IgD-negative memory B cell (primary cell): ENCODE measurements at regions not wholly inside any gene's neighbourhood (a gene's known extent, or its start where the extent isn't known, plus 50 kb on each side); places are given as distances from the start of the nearest gene placed in this dataset.

ENCODE experiments used
- H3K27ac Mint-ChIP-seq, 3 donors: one replicate each; pipeline ENCODE4 v1.8.0; 2020 to 2022; ENCODE audit warnings: mild to moderate bottlenecking in 3 of 3, mixed read lengths in 3 of 3, moderate library complexity in 1 of 3
- H3K27me3 Mint-ChIP-seq: one replicate; pipeline ENCODE4 v1.8.0; 2021; ENCODE audit warnings: mixed read lengths
- H3K36me3 Mint-ChIP-seq: one replicate; pipeline ENCODE4 v1.8.0; 2020; ENCODE audit warnings: mild to moderate bottlenecking, mixed read lengths
- H3K4me1 Mint-ChIP-seq, 3 donors: one replicate each; pipeline ENCODE4 v1.8.0; 2020 to 2022; ENCODE audit warnings: mixed read lengths in 3 of 3, mild to moderate bottlenecking in 1 of 3
- H3K4me3 Mint-ChIP-seq, 4 donors: one replicate each; pipeline ENCODE4 v1.8.0; 2020 to 2022; ENCODE audit warnings: mild to moderate bottlenecking in 4 of 4, mixed read lengths in 4 of 4, moderate library complexity in 3 of 4
- H3K9me3 Mint-ChIP-seq, 3 donors: one replicate each; pipeline ENCODE4 v1.8.0; 2020 to 2021; ENCODE audit warnings: mixed read lengths in 3 of 3, mild to moderate bottlenecking in 1 of 3

DNA sequence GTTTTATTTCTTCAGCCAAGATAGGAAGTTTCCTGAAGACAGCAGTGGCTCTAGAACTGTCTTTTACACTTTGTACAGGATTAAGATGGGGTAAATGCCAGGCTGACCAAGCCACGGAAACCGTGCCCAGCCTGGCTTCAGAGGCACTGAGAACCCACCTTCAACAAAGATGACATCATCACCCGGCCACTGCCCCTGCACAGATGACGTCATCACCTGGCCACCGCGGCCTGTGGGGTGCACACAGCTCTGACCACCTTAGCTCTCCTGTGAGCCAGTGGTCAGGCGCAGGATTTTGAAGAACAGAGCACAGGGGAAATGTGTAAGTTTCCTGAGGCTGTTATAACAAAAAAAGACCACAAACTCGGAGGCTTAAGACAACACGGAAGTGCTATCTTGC is 486.4 kb upstream of the MKI67 start:
- Mint-ChIP-seq H3K4me1 (no peaks in the 10 kb centered on the region), H3K27me3 (no peaks in the 10 kb centered on the region), H3K27ac (no peak overlapping the region), H3K9me3 (peaks cover 1 to 5% (median 5%) of the 10 kb centered on the region in 3 donors), H3K4me3 (no peak overlapping the region), H3K36me3 (no peaks in the 10 kb centered on the region)

DNA sequence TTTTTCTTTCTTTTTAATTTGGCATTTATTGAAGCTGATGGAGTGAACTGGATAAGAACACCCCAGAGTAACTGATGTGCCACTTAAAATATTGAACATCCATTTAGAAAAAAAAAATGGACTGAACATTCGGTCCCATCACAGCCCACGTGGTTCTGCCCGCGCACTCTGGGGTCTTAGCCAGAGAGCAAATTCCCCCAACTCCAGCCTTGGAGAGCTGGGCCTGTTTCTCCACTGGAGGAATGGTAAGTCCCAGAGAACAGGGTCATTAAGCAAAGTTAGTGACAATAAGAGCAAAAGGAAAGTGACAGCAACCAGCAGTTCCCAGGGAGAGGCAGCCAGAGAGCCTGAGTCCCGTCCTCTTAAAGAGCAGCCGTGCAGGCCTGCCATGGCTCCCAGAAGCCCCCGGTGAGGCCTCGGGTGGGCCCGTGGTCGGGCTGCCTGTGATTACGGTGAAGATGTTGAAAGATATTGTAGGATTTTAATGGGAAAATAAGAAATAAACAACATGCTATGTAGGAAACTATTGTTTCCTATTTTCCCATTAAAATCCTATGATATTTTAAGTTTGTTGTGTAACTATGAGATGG is 487.9 kb upstream of the MKI67 start:
- Mint-ChIP-seq H3K27me3 (no peaks in the 10 kb centered on the region), H3K9me3 (peaks cover 1 to 5% (median 5%) of the 10 kb centered on the region in 3 donors), H3K27ac (no peak overlapping the region), H3K4me3 (no peak overlapping the region), H3K36me3 (no peaks in the 10 kb centered on the region), H3K4me1 (no peaks in the 10 kb centered on the region)

DNA sequence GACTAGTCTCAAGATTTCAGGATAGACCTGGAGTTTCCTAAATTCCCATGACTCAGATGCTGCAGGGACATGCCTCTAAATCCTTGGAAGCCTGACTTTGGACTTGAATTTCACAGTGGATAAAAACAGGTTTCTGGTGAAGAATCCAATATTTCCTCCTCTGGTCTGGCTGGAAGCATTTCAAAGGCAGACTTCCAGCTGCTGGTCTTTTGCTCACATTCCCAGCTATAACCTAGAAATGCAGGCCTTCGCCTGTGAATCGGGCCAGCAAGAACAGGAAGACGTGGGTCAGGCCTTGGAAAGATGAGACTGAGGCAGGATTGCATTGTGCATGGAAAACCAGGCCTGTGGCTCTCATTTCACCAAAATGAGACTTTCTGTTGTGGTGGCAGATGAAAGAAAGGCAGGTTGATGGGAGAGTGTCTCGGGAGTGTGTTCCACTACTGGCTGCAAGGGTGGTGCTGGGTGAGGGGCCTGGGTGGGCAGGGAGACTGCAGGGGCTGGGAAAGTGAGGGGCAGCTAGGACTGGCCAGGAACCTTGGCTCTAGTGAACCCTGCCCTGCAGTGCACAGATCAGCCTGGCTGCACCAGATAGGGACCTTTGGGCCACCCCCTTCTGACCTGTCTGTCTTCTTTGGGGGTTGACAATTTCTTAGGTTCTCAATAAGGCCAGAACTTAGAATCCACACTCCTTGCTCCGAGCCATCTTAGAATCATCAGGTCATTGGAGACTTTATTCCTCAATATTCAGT is 488.8 kb upstream of the MKI67 start:
- H3K36me3 Mint-ChIP-seq = no peaks in the 10 kb centered on the region
- peaks cover 1 to 5% (median 5%) of the 10 kb centered on the region in 3 donors for H3K9me3 Mint-ChIP-seq
- no peaks in the 10 kb centered on the region for H3K27me3 Mint-ChIP-seq

DNA sequence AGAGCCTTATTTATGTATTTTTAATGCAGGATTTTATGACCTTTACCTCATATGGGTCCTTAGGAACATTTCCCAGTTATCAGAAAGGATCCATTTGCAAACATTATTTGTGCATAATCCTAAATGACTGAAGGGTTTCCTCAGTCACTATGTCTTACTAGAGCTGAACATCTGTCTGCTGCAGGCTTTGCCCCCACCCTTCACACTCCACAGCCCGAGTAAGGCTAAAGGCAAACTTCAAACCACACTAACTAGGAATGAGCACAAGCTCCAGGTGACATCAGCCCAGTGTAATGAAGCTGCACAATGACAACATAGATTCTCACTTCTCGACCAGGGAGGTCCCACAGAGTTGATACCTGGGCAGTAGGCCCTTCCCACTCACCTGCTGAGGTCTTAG is 491.3 kb upstream of the MKI67 start:
- Mint-ChIP-seq H3K27me3 (no peaks in the 10 kb centered on the region), H3K4me1 (no peaks in the 10 kb centered on the region), H3K4me3 (no peak overlapping the region)

More for the DNA sequence above, 488.8 kb upstream of the MKI67 start:
- no peak overlapping the region for H3K4me3 Mint-ChIP-seq
- H3K27ac Mint-ChIP-seq = no peak overlapping the region
- H3K4me1 Mint-ChIP-seq = no peaks in the 10 kb centered on the region

DNA sequence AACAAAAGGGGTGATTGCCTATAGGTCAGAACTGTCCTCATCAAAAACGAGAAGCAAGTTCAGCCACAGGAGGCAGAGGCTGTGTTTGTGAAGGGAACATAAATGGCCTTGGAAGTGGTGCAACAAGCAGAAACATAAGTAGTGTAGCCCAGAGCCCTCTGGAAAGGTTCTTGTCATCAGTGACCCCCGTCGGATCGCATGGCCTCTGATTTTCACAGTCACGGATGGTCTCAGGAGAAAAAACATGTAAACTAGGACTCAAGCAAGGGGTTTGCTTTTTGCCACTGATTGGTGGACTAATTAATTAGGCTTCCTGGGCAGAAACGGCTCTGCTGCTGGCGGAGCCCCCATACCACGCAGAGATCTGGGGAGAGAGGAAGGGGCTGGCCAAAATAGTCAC is 496.5 kb upstream of the MKI67 start:
- Mint-ChIP-seq H3K4me1 (no peaks in the 10 kb centered on the region), H3K9me3 (peaks cover 0 to 2% (median 0%) of the 10 kb centered on the region in 3 donors), H3K4me3 (no peak overlapping the region), H3K36me3 (no peaks in the 10 kb centered on the region), H3K27me3 (no peaks in the 10 kb centered on the region), H3K27ac (no peak overlapping the region)

More for the DNA sequence above, 491.3 kb upstream of the MKI67 start:
- Mint-ChIP-seq H3K9me3 (peaks cover 1 to 7% (median 5%) of the 10 kb centered on the region in 3 donors), H3K36me3 (no peaks in the 10 kb centered on the region), H3K27ac (no peak overlapping the region)

DNA sequence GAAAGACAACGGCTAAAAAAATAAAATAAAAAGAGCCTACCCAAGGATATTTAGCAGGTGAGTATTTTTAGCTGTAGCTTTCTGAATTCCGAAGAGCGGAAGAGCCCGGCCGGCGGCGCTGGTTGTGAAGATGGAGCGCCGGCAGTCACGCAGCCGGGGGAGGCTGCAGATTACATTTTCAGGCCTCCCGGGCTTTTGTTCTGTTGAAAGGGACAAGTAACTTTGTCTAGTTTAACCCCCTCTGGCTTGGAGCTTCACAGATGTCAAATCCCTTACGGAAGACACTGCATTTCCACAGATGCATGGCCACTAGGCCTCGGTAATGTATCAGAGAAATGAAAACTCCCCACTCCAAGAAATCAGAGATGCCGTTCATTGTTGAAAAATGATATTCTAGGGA is 497.6 kb upstream of the MKI67 start:
- H3K9me3 Mint-ChIP-seq = peaks cover 0 to 2% (median 0%) of the 10 kb centered on the region in 3 donors
- no peak overlapping the region for H3K4me3 Mint-ChIP-seq
- no peaks in the 10 kb centered on the region for H3K27me3 Mint-ChIP-seq
- no peaks in the 10 kb centered on the region for H3K36me3 Mint-ChIP-seq
- no peaks in the 10 kb centered on the region for H3K4me1 Mint-ChIP-seq
- H3K27ac Mint-ChIP-seq = no peak overlapping the region

DNA sequence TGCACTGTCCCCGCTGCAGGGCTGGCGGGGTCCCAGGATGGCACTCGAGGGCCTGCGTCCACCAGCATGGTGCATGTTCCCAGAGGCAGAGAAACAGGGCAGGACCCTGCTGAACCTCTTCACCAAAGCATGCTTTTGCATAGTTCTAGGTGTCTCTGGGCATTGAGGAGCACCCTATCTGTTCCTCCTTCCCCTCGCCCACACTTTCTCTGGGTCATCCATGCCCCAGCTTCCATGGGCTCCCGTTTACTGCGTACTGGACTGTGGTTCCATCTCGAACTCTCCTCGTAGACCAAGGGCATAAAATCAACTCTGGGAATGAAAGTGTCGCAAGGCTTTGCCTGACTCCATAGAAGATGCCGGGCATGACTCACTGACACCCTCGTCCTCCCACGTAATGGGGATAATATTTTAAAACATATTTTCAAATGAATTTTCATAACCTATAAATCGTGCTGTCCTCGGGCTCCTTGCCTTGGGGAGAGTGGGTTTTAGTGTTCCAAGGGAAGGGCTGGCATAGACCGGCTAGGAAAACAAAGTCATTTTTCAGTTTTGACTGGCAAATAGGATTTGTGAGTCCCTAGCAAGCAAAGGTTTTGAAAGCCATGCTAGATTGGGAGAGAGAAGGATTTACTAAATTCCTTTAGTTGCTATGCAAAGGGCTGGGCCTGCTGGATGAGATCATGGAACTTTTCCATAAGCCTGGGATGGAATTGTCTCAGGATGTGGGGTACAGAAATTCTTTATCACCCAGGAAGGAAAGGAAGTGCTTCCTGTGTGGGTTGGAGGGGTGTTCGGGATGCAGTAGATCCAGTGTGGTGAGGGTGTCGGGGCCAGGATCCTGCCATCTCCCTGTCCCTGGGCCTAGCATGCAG is 498.7 kb upstream of the MKI67 start:
- Mint-ChIP-seq H3K36me3 (no peaks in the 10 kb centered on the region), H3K27me3 (no peaks in the 10 kb centered on the region), H3K27ac (no peak overlapping the region), H3K9me3 (peaks cover 0 to 2% (median 0%) of the 10 kb centered on the region in 3 donors), H3K4me1 (no peaks in the 10 kb centered on the region), H3K4me3 (no peak overlapping the region)

DNA sequence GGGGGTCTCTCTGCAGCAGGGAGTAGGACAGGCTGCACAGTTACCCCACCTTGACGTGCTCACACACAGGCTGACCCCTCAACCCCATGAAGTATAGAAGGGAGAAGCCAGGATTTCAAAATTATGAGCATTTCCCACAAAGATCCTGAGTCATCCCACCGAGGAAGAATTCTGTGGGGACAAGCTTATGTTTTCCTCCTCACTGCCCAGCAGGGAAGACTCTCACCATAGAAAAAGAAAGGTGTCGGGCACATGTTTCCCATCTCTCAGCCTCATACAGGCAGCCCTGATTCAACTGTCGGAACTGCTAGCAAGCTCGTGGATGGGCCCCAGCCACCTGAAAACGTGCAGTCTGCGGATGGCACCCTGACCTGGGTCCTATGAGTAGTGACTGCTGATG is 499.7 kb upstream of the MKI67 start:
- no peaks in the 10 kb centered on the region for H3K36me3 Mint-ChIP-seq
- H3K27me3 Mint-ChIP-seq = no peaks in the 10 kb centered on the region
- no peak overlapping the region for H3K27ac Mint-ChIP-seq
- H3K9me3 Mint-ChIP-seq = peaks cover 0 to 2% (median 0%) of the 10 kb centered on the region in 3 donors
- H3K4me3 Mint-ChIP-seq = no peak overlapping the region
- no peaks in the 10 kb centered on the region for H3K4me1 Mint-ChIP-seq

DNA sequence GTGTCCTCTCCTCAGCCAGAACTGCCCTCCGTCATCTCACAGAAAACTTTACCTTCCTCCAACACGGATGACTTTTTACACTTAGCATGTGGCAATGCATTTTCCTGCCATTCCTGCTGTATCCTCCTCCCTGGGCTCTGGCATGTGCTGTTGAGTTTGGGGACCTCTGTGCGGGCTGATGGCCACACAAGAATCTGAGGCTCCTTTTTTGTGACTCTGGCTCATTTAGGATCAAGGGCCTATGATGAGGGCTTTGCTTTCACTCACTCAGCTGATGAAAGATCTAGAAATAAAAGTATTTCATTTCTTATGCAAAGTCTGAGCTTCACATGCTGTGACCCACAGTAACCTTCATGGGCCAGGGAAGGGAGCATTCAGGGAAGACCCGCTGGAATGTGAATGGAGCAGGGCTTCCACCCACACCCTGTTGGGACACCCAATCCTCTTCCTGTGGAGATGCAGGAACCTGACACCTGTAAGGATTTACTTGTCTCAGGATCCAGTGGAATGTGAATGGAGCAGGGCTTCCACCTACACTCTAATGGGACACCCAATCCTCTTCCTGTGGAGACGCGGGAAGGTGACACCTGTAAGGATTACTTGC is 500.3 kb upstream of the MKI67 start:
- H3K27me3 Mint-ChIP-seq = no peaks in the 10 kb centered on the region
- no peaks in the 10 kb centered on the region for H3K36me3 Mint-ChIP-seq
- H3K4me1 Mint-ChIP-seq = no peaks in the 10 kb centered on the region
- H3K4me3 Mint-ChIP-seq = no peak overlapping the region
- no peak overlapping the region for H3K27ac Mint-ChIP-seq
- H3K9me3 Mint-ChIP-seq = peaks cover 0 to 2% (median 0%) of the 10 kb centered on the region in 3 donors

DNA sequence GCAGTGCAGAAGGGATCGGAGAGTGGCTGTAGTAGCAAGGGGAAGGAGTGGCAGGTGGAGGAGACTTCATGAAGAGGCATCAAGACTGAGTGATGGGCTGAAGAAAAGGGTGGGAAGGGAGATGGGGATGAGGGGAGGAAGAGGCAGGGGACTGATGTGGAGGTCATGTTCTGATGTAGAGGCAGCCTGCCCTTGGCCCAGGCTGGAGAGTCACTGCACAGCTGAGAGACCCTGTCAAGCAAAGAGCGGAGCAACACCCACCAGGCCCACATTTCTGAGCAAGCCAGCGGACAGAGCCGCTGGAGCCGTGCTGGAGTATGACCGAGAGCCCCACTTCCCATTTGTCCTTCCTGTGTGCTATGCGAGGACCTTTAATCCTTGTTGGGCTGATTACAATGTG is 501.6 kb upstream of the MKI67 start:
- Mint-ChIP-seq H3K9me3 (no peaks in the 10 kb centered on the region), H3K27ac (no peak overlapping the region), H3K4me3 (no peak overlapping the region), H3K27me3 (no peaks in the 10 kb centered on the region), H3K36me3 (no peaks in the 10 kb centered on the region), H3K4me1 (no peaks in the 10 kb centered on the region)

DNA sequence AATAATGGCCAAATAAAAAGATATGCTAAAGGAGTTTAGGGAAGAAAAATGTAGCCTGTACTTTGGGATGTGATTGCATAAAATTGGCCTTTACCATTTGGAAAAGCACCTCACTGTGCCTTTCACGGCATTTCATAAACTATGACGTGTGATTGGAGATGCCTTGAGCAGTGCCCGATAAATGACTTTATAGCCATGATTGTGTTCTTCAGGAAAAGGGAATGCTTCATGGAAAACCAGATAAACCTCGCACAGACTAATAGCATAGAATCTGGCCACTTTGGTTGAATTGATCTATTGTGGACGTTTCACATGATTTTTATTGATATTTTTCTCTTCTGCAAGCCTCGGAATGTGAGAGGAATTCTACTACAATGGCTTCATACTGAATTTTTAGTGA is 502.0 kb upstream of the MKI67 start:
- Mint-ChIP-seq H3K36me3 (no peaks in the 10 kb centered on the region), H3K4me1 (no peaks in the 10 kb centered on the region), H3K27me3 (no peaks in the 10 kb centered on the region), H3K9me3 (no peaks in the 10 kb centered on the region), H3K27ac (no peak overlapping the region), H3K4me3 (no peak overlapping the region)

DNA sequence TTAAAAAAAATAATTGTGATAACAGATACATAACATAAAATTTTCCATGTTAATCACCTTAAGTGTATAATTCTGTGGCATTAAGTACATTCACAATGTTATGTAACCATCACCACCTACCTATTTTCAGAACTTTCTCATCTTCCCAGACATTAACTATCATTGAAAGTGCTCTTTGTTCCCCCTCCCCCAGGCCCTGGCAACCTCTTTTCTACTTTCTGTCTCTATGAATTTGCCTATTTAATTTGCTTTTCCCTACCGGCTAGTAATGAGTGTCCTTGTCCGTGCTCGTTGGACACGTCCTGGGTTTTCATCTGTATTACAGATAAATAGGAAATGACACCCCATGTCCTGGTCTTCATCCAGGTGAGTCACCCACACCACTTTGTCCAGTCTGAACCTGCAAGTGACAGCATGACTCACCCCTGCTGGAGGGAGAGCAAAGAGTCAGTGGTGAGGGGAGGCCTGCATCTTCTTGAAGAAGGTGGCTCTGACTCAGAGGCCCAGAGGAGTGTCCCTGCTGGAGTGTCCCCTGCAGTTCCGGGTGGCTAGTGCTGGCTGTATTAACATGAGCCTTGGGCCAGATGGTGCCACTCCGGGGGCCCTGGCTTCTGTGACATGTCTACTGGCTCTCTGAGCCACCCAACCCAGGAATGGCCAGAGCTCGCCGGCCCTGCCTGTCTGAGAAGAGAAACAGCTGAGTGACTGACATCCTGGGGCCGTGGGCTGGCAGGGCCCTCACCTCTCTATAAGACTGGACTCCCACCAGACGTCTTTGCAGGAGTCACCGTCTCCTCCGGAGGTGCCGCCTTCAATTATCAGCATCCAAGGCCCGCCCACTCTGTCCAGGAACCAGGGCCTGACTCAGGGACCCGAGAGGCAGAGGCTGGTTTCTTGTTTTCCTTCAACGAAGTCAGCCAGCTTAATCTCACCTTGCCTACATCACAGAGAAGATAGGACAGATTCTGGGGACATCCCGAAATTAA is 503.2 kb upstream of the MKI67 start:
- no peaks in the 10 kb centered on the region for H3K27me3 Mint-ChIP-seq
- H3K4me1 Mint-ChIP-seq = no peaks in the 10 kb centered on the region
- H3K36me3 Mint-ChIP-seq = no peaks in the 10 kb centered on the region
- H3K4me3 Mint-ChIP-seq = no peak overlapping the region
- H3K27ac Mint-ChIP-seq = no peak overlapping the region
- H3K9me3 Mint-ChIP-seq = no peaks in the 10 kb centered on the region

DNA sequence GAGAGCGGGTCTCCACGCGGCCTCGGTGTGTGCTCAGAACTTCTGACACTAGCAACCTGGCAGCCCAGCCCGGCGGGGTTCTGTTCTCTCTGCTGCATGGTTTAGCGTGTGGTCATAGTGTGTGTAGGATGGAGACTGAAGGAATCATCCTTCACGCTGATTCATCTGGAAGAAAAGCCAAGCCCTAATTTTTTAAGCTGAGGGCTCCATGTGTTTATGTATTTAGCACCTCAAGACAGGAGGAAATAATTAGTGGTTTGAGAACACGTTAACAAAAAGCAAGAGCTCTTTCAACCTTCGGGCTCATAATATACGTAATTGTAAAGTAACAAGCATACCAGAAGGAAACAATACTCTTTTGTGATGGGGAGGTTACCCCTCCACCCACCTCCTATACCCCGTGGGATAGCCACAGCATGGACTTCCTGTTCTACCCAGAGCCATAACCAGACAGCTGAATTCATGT is 504.6 kb upstream of the MKI67 start:
- H3K27ac Mint-ChIP-seq = no peak overlapping the region
- H3K4me3 Mint-ChIP-seq = no peak overlapping the region
- peaks cover 0 to 3% (median 0%) of the 10 kb centered on the region in 3 donors for H3K9me3 Mint-ChIP-seq
- H3K4me1 Mint-ChIP-seq = no peaks in the 10 kb centered on the region
- no peaks in the 10 kb centered on the region for H3K27me3 Mint-ChIP-seq
- no peaks in the 10 kb centered on the region for H3K36me3 Mint-ChIP-seq

DNA sequence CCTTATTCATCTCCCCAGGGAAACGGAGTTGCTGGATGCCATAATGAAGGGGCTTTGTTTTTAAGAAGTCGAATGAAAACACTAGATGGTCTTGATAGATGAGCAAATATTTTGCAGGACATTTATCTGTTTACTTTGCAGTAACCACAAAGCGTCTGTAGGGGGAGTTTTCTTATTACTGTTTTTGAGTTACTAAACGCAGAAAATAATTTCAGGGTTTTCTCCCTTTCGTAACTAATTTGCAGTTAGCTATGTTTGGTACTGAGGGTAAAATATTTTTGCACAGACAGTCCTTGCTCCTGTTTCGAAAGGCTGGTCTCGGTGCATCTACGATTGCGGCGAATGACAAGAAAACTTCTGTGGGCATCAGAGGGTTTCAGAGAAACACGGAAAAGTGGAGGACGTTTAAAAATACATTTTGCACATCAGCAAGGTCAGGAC is 505.6 kb upstream of the MKI67 start:
- Mint-ChIP-seq H3K27ac (no peak overlapping the region), H3K4me3 (no peak overlapping the region), H3K27me3 (no peaks in the 10 kb centered on the region), H3K9me3 (peaks cover 0 to 3% (median 0%) of the 10 kb centered on the region in 3 donors), H3K4me1 (no peaks in the 10 kb centered on the region), H3K36me3 (no peaks in the 10 kb centered on the region)
